ENCODE measurements at regions not wholly inside any gene's neighbourhood (a gene's known extent, or its start where the extent isn't known, plus 50 kb on each side); places are given as distances from the start of the nearest gene placed in this dataset.

DNA sequence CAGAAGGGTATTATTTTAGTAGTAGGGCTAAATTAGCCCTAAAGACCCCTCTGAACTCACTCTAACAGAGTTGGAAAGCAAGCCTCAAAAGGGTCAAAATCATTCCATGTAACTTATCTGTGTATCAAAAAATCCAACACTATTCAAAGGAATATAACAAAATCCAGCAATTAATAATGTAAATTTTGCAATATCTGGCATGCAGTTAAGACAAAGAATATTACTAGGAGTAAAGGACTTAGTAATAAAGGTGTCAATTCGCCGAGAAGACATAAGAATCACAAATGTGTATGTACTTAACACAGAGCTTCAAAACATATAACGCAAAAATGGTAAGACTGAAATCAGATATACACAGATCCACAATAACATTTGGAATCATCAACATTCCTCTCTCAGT, 71.2 kb upstream of the PFN2 start:
- no peak overlapping the region for H3K4ac ChIP-seq (ENCODE audit: low read length)
- no peak overlapping the region for H3K4me3 ChIP-seq (ENCODE audit: low read length in 2 of 2)
- H3K23ac ChIP-seq (ENCODE audit: low read depth, low read length, poor library complexity), result no peak overlapping the region
- H2AFZ ChIP-seq (ENCODE audit: low read length), result no peak overlapping the region
- no peak overlapping the region for H3K18ac ChIP-seq (ENCODE audit: low read length)
- no peak overlapping the region for H2BK120ac ChIP-seq (ENCODE audit: low read depth, low read length)
- H2AK5ac ChIP-seq (ENCODE audit: low read depth, low read length), result no peak overlapping the region
- H3K9me3 ChIP-seq (replicated peaks in 1 of 2; ENCODE audit: control insufficient read depth in 2 of 2, insufficient read depth in 1 of 2, low read depth in 1 of 2, low read length in 2 of 2), result peaks cover 1 to 11% of the 10 kb centered on the region in 2 donors
- H3K14ac ChIP-seq (ENCODE audit: low read length), result no peak overlapping the region
- H3K27ac ChIP-seq (replicated peaks; ENCODE audit: low read length), result no peak overlapping the region
- H2BK5ac ChIP-seq (ENCODE audit: low read length), result no peak overlapping the region
- no peaks in the 10 kb centered on the region for H3K4me1 ChIP-seq (ENCODE audit: control insufficient read depth in 2 of 2, insufficient read depth in 1 of 2, low read depth in 1 of 2, low read length in 2 of 2)
- H3K36me3 ChIP-seq (replicated peaks in 1 of 2; ENCODE audit: control insufficient read depth in 2 of 2, insufficient read depth in 2 of 2, low read length in 2 of 2), result no peaks in the 10 kb centered on the region
- H3K9ac ChIP-seq (ENCODE audit: low read depth, low read length, poor library complexity), result no peak overlapping the region
- WGBS, 2 donors (ENCODE audit: extremely low coverage in 2 of 2, insufficient read length in 2 of 2, insufficient replicate concordance in 1 of 2), result no CpG with 5 or more reads among the region's 3 CpGs
- no peak for DNase-seq (ENCODE audit: low spot score)
- no peaks in the 10 kb centered on the region for H3K27me3 ChIP-seq (ENCODE audit: control insufficient read depth in 3 of 3, insufficient read depth in 3 of 3, low read depth in 1 of 3, low read length in 3 of 3)
- no peak overlapping the region for H4K8ac ChIP-seq (ENCODE audit: low read depth, low read length)
- no peak overlapping the region for H2BK12ac ChIP-seq (ENCODE audit: low read length)
- no peak overlapping the region for H2BK15ac ChIP-seq (ENCODE audit: low read length)
- no peaks in the 10 kb centered on the region for H3K79me1 ChIP-seq (ENCODE audit: low read depth, low read length)
- H3K4me2 ChIP-seq (ENCODE audit: insufficient read depth, low read length, poor library complexity, severe bottlenecking), result no peak overlapping the region
- no peak overlapping the region for H4K91ac ChIP-seq (ENCODE audit: low read depth, low read length, poor library complexity)

- no CpG with 5 or more reads among the region's 4 CpGs for whole genome bisulfite sequencing, 2 donors (ENCODE audit: extremely low coverage in 2 of 2, insufficient read length in 2 of 2, insufficient replicate concordance in 1 of 2)
- H3K4me1 ChIP-seq (ENCODE audit: control insufficient read depth in 2 of 2, insufficient read depth in 1 of 2, low read depth in 1 of 2, low read length in 2 of 2), result peaks cover 0 to 4% of the 10 kb centered on the region in 2 donors
- H3K36me3 ChIP-seq (replicated peaks in 1 of 2; ENCODE audit: control insufficient read depth in 2 of 2, insufficient read depth in 2 of 2, low read length in 2 of 2), result no peaks in the 10 kb centered on the region
- H2BK120ac ChIP-seq (ENCODE audit: low read depth, low read length), result no peak overlapping the region
- H2BK5ac ChIP-seq (ENCODE audit: low read length), result no peak overlapping the region
- H4K91ac ChIP-seq (ENCODE audit: low read depth, low read length, poor library complexity), result no peak overlapping the region
- no peak for DNase-seq (ENCODE audit: low spot score)
- H2AFZ ChIP-seq (ENCODE audit: low read length), result no peak overlapping the region
- H4K8ac ChIP-seq (ENCODE audit: low read depth, low read length), result no peak overlapping the region
- H3K4ac ChIP-seq (ENCODE audit: low read length), result no peak overlapping the region
- H3K79me1 ChIP-seq (ENCODE audit: low read depth, low read length), result no peaks in the 10 kb centered on the region
- no peaks in the 10 kb centered on the region for H3K27me3 ChIP-seq (ENCODE audit: control insufficient read depth in 3 of 3, insufficient read depth in 3 of 3, low read depth in 1 of 3, low read length in 3 of 3)
- H3K9ac ChIP-seq (ENCODE audit: low read depth, low read length, poor library complexity), result no peak overlapping the region
- no peak overlapping the region for H2AK5ac ChIP-seq (ENCODE audit: low read depth, low read length)
- H3K14ac ChIP-seq (ENCODE audit: low read length), result no peak overlapping the region
- no peak overlapping the region for H3K23ac ChIP-seq (ENCODE audit: low read depth, low read length, poor library complexity)
- H3K9me3 ChIP-seq (replicated peaks in 1 of 2; ENCODE audit: control insufficient read depth in 2 of 2, insufficient read depth in 1 of 2, low read depth in 1 of 2, low read length in 2 of 2), result peaks cover 1 to 8% of the 10 kb centered on the region in 2 donors
- no peak overlapping the region for H3K18ac ChIP-seq (ENCODE audit: low read length)
- no peak overlapping the region for H3K4me3 ChIP-seq (ENCODE audit: low read length in 2 of 2)
- H2BK15ac ChIP-seq (ENCODE audit: low read length), result no peak overlapping the region
- H3K4me2 ChIP-seq (ENCODE audit: insufficient read depth, low read length, poor library complexity, severe bottlenecking), result no peak overlapping the region
- no peak overlapping the region for H3K27ac ChIP-seq (replicated peaks; ENCODE audit: low read length)
- no peak overlapping the region for H2BK12ac ChIP-seq (ENCODE audit: low read length)
Measured at GRCh38 chr3:150040097-150040496, 69.4 kb upstream of the PFN2 start.

- DNase-seq (ENCODE audit: low spot score), result no peak
- H3K4me3 ChIP-seq (ENCODE audit: low read length in 2 of 2), result no peak overlapping the region
- H3K23ac ChIP-seq (ENCODE audit: low read depth, low read length, poor library complexity), result no peak overlapping the region
- peaks cover 1 to 8% of the 10 kb centered on the region in 2 donors for H3K9me3 ChIP-seq (replicated peaks in 1 of 2; ENCODE audit: control insufficient read depth in 2 of 2, insufficient read depth in 1 of 2, low read depth in 1 of 2, low read length in 2 of 2)
- peaks cover 0 to 6% of the 10 kb centered on the region in 2 donors for H3K4me1 ChIP-seq (ENCODE audit: control insufficient read depth in 2 of 2, insufficient read depth in 1 of 2, low read depth in 1 of 2, low read length in 2 of 2)
- H3K27ac ChIP-seq (replicated peaks; ENCODE audit: low read length), result no peak overlapping the region
- no peak overlapping the region for H3K9ac ChIP-seq (ENCODE audit: low read depth, low read length, poor library complexity)
- no peak overlapping the region for H4K91ac ChIP-seq (ENCODE audit: low read depth, low read length, poor library complexity)
- no peak overlapping the region for H4K8ac ChIP-seq (ENCODE audit: low read depth, low read length)
- no peaks in the 10 kb centered on the region for H3K79me1 ChIP-seq (ENCODE audit: low read depth, low read length)
- H3K4me2 ChIP-seq (ENCODE audit: insufficient read depth, low read length, poor library complexity, severe bottlenecking), result no peak overlapping the region
- peaks cover 0 to 3% (median 2%) of the 10 kb centered on the region in 3 experiments for H3K27me3 ChIP-seq (ENCODE audit: control insufficient read depth in 3 of 3, insufficient read depth in 3 of 3, low read depth in 1 of 3, low read length in 3 of 3)
- no peak overlapping the region for H3K18ac ChIP-seq (ENCODE audit: low read length)
- H3K14ac ChIP-seq (ENCODE audit: low read length), result no peak overlapping the region
- H2AK5ac ChIP-seq (ENCODE audit: low read depth, low read length), result no peak overlapping the region
- H2AFZ ChIP-seq (ENCODE audit: low read length), result peak overlapping the region; percentile 75
- H2BK15ac ChIP-seq (ENCODE audit: low read length), result no peak overlapping the region
- no CpG with 5 or more reads among the region's 6 CpGs for WGBS, 2 donors (ENCODE audit: extremely low coverage in 2 of 2, insufficient read length in 2 of 2, insufficient replicate concordance in 1 of 2)
- no peak overlapping the region for H2BK5ac ChIP-seq (ENCODE audit: low read length)
- H3K4ac ChIP-seq (ENCODE audit: low read length), result no peak overlapping the region
- H2BK120ac ChIP-seq (ENCODE audit: low read depth, low read length), result no peak overlapping the region
- H2BK12ac ChIP-seq (ENCODE audit: low read length), result no peak overlapping the region
- no peaks in the 10 kb centered on the region for H3K36me3 ChIP-seq (replicated peaks in 1 of 2; ENCODE audit: control insufficient read depth in 2 of 2, insufficient read depth in 2 of 2, low read length in 2 of 2)
Measured at GRCh38 chr3:150038830-150039229, 68.1 kb upstream of the PFN2 start.

DNA sequence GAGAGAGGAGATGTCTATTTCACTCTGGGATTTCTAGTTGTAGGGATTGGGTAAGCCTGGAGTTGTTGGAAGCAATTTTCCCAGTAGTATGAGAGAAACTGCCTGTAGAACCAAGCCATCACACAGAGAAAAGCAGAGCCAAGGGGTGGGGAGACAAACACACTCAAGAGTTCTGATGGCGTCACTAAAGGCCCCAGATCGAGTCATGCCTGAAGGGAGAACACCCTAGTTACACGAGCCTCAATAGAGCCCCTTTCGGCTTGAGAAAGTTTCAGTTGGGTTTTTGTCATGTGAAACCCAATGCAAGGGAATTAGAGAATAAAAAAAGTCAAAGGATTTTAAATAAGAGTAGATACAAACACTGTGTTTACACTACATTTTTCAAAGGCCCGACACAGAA, 66.1 kb upstream of the PFN2 start:
- Histone ChIP-seq H2AFZ (ENCODE audit: low read length) (no peak overlapping the region), H3K4me1 (ENCODE audit: control insufficient read depth in 2 of 2, insufficient read depth in 1 of 2, low read depth in 1 of 2, low read length in 2 of 2) (peaks cover 0 to 6% of the 10 kb centered on the region in 2 donors), H3K14ac (ENCODE audit: low read length) (no peak overlapping the region), H3K36me3 (replicated peaks in 1 of 2; ENCODE audit: control insufficient read depth in 2 of 2, insufficient read depth in 2 of 2, low read length in 2 of 2) (no peaks in the 10 kb centered on the region), H3K9ac (ENCODE audit: low read depth, low read length, poor library complexity) (no peak overlapping the region), H3K27ac (replicated peaks; ENCODE audit: low read length) (no peak overlapping the region), H3K79me1 (ENCODE audit: low read depth, low read length) (no peaks in the 10 kb centered on the region), H3K4me2 (ENCODE audit: insufficient read depth, low read length, poor library complexity, severe bottlenecking) (no peak overlapping the region), H3K9me3 (replicated peaks in 1 of 2; ENCODE audit: control insufficient read depth in 2 of 2, insufficient read depth in 1 of 2, low read depth in 1 of 2, low read length in 2 of 2) (peaks cover 0 to 3% of the 10 kb centered on the region in 2 donors), H3K18ac (ENCODE audit: low read length) (no peak overlapping the region), H4K91ac (ENCODE audit: low read depth, low read length, poor library complexity) (no peak overlapping the region), H3K4me3 (ENCODE audit: low read length in 2 of 2) (no peak overlapping the region), H2BK12ac (ENCODE audit: low read length) (no peak overlapping the region), H3K23ac (ENCODE audit: low read depth, low read length, poor library complexity) (no peak overlapping the region), H2BK15ac (ENCODE audit: low read length) (no peak overlapping the region), H4K8ac (ENCODE audit: low read depth, low read length) (no peak overlapping the region), H2AK5ac (ENCODE audit: low read depth, low read length) (no peak overlapping the region), H2BK120ac (ENCODE audit: low read depth, low read length) (no peak overlapping the region), H2BK5ac (ENCODE audit: low read length) (no peak overlapping the region), H3K27me3 (ENCODE audit: control insufficient read depth in 3 of 3, insufficient read depth in 3 of 3, low read depth in 1 of 3, low read length in 3 of 3) (peaks cover 0 to 8% (median 5%) of the 10 kb centered on the region in 3 experiments), H3K4ac (ENCODE audit: low read length) (no peak overlapping the region)
- no CpG with 5 or more reads among the region's 5 CpGs for WGBS, 2 donors (ENCODE audit: extremely low coverage in 2 of 2, insufficient read length in 2 of 2, insufficient replicate concordance in 1 of 2)
- no peak for DNase-seq (ENCODE audit: low spot score)
